B cell (primary cell): ENCODE measurements at regions not wholly inside any gene's neighbourhood (a gene's known extent, or its start where the extent isn't known, plus 50 kb on each side); places are given as distances from the start of the nearest gene placed in this dataset.

Experiments
- CTCF ChIP-seq: fragments of 200-600 bp; IDR thresholded peaks from one replicate; pipeline ENCODE4 v1.8.0; 2022; ENCODE audit warnings: antibody characterized with exemption, mild to moderate bottlenecking
- EZH2 ChIP-seq: IDR thresholded peaks from 2 replicates; pipeline ENCODE4 v1.6.1; 2012; ENCODE audit warnings: borderline replicate concordance, low read depth, mild to moderate bottlenecking, moderate library complexity, low read length; ENCODE audit not compliant: insufficient read depth, poor library complexity, severe bottlenecking

GRCh38 chr2:118459426-118459825 is 371.2 kb downstream of the INSIG2 start:
- no peak for TF ChIP-seq CTCF
- no peak for TF ChIP-seq EZH2
